ENCODE measurements at regions not wholly inside any gene's neighbourhood (a gene's known extent, or its start where the extent isn't known, plus 50 kb on each side); places are given as distances from the start of the nearest gene placed in this dataset.

- H3K9me3 ChIP-seq (ENCODE audit: control insufficient read depth, low read depth, low read length), result no peaks in the 10 kb centered on the region
- H3K4me3 ChIP-seq (ENCODE audit: control insufficient read depth in 2 of 3, extremely low read depth in 1 of 3, insufficient read depth in 2 of 3, low read depth in 1 of 3, low read length in 3 of 3), result no peak overlapping the region
- TF ChIP-seq EZH2 (IDR thresholded peaks at IDR 0.05; ENCODE audit: low read length), result no peak
- TF ChIP-seq, protein P1, sequence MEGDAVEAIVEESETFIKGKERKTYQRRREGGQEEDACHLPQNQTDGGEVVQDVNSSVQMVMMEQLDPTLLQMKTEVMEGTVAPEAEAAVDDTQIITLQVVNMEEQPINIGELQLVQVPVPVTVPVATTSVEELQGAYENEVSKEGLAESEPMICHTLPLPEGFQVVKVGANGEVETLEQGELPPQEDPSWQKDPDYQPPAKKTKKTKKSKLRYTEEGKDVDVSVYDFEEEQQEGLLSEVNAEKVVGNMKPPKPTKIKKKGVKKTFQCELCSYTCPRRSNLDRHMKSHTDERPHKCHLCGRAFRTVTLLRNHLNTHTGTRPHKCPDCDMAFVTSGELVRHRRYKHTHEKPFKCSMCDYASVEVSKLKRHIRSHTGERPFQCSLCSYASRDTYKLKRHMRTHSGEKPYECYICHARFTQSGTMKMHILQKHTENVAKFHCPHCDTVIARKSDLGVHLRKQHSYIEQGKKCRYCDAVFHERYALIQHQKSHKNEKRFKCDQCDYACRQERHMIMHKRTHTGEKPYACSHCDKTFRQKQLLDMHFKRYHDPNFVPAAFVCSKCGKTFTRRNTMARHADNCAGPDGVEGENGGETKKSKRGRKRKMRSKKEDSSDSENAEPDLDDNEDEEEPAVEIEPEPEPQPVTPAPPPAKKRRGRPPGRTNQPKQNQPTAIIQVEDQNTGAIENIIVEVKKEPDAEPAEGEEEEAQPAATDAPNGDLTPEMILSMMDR (optimal IDR thresholded peaks at IDR 0.05 in 1 of 3, IDR thresholded peaks at IDR 0.05 in 1 of 3, conservative IDR thresholded peaks at IDR 0.05 in 1 of 3; ENCODE audit: extremely low read depth in 1 of 3, insufficient read depth in 2 of 3, low read length in 3 of 3), result no peak
- no peaks in the 10 kb centered on the region for H3K4me1 ChIP-seq (ENCODE audit: control insufficient read depth, extremely low read depth, insufficient read depth, low read length)
- no peak overlapping the region for H3K9ac ChIP-seq (ENCODE audit: control insufficient read depth, extremely low read depth, insufficient read depth, low read length)
- no peak overlapping the region for H2AFZ ChIP-seq (ENCODE audit: control insufficient read depth, low read length)
- no peak overlapping the region for H3K27ac ChIP-seq (ENCODE audit: control insufficient read depth, insufficient read depth, low read length)
- no peaks in the 10 kb centered on the region for H3K9me1 ChIP-seq (ENCODE audit: control insufficient read depth, extremely low read depth, insufficient read depth, low read length)
- DNase-seq (ENCODE audit: low read depth, low spot score) (no peak), FAIRE-seq (no peak)
- H3K4me2 ChIP-seq (ENCODE audit: control insufficient read depth, extremely low read depth, insufficient read depth, low read depth, low read length), result no peak overlapping the region
- peaks cover 34% of the 10 kb centered on the region for H3K27me3 ChIP-seq (ENCODE audit: control insufficient read depth, extremely low read depth, insufficient read depth, low read length)
- H4K20me1 ChIP-seq (ENCODE audit: control insufficient read depth, extremely low read depth, insufficient read depth, low read length), result no peaks in the 10 kb centered on the region
- dilution Hi-C loops (cut with MboI; ENCODE audit: extremely low pct_ligation_motif_present, low sequenced_read_pairs), result no loop called here
- no peaks in the 10 kb centered on the region for H3K36me3 ChIP-seq (ENCODE audit: control insufficient read depth in 2 of 2, extremely low read depth in 1 of 2, insufficient read depth in 2 of 2, low read length in 2 of 2)
- H3K79me2 ChIP-seq (ENCODE audit: control insufficient read depth, insufficient read depth, low read length), result no peaks in the 10 kb centered on the region
Observed at GRCh38 chr5:135163964-135164363, 129.9 kb upstream of the PITX1 start.

GRCh38 chr5:135163391-135163790, 129.4 kb upstream of the PITX1 start:
- no peaks in the 10 kb centered on the region for H3K36me3 ChIP-seq (ENCODE audit: control insufficient read depth in 2 of 2, extremely low read depth in 1 of 2, insufficient read depth in 2 of 2, low read length in 2 of 2)
- FAIRE-seq, result no peak
- DNase-seq (ENCODE audit: low read depth, low spot score), result no peak
- H3K27ac ChIP-seq (ENCODE audit: control insufficient read depth, insufficient read depth, low read length), result no peak overlapping the region
- H3K27me3 ChIP-seq (ENCODE audit: control insufficient read depth, extremely low read depth, insufficient read depth, low read length), result peaks cover 28% of the 10 kb centered on the region
- no peak overlapping the region for H2AFZ ChIP-seq (ENCODE audit: control insufficient read depth, low read length)
- H3K9me1 ChIP-seq (ENCODE audit: control insufficient read depth, extremely low read depth, insufficient read depth, low read length), result no peaks in the 10 kb centered on the region
- H3K4me2 ChIP-seq (ENCODE audit: control insufficient read depth, extremely low read depth, insufficient read depth, low read depth, low read length), result no peak overlapping the region
- TF ChIP-seq, protein P1 (optimal IDR thresholded peaks at IDR 0.05 in 1 of 3, IDR thresholded peaks at IDR 0.05 in 1 of 3, conservative IDR thresholded peaks at IDR 0.05 in 1 of 3; ENCODE audit: extremely low read depth in 1 of 3, insufficient read depth in 2 of 3, low read length in 3 of 3), result no peak
- TF ChIP-seq EZH2 (IDR thresholded peaks at IDR 0.05; ENCODE audit: low read length), result no peak
- H3K4me1 ChIP-seq (ENCODE audit: control insufficient read depth, extremely low read depth, insufficient read depth, low read length), result no peaks in the 10 kb centered on the region
- no peaks in the 10 kb centered on the region for H3K79me2 ChIP-seq (ENCODE audit: control insufficient read depth, insufficient read depth, low read length)
- no peak overlapping the region for H3K9ac ChIP-seq (ENCODE audit: control insufficient read depth, extremely low read depth, insufficient read depth, low read length)
- no peaks in the 10 kb centered on the region for H4K20me1 ChIP-seq (ENCODE audit: control insufficient read depth, extremely low read depth, insufficient read depth, low read length)
- dilution Hi-C loops (cut with MboI; ENCODE audit: extremely low pct_ligation_motif_present, low sequenced_read_pairs), result no loop called here
- no peak overlapping the region for H3K4me3 ChIP-seq (ENCODE audit: control insufficient read depth in 2 of 3, extremely low read depth in 1 of 3, insufficient read depth in 2 of 3, low read depth in 1 of 3, low read length in 3 of 3)
- H3K9me3 ChIP-seq (ENCODE audit: control insufficient read depth, low read depth, low read length), result no peaks in the 10 kb centered on the region
